ENCODE measurements at regions not wholly inside any gene's neighbourhood (a gene's known extent, or its start where the extent isn't known, plus 50 kb on each side); places are given as distances from the start of the nearest gene placed in this dataset.
"Not testable (repeated sequence)": the region's sequence is repeated elsewhere in the genome, so short reads cannot be mapped to it uniquely, and the experiment has no call there.

DNA sequence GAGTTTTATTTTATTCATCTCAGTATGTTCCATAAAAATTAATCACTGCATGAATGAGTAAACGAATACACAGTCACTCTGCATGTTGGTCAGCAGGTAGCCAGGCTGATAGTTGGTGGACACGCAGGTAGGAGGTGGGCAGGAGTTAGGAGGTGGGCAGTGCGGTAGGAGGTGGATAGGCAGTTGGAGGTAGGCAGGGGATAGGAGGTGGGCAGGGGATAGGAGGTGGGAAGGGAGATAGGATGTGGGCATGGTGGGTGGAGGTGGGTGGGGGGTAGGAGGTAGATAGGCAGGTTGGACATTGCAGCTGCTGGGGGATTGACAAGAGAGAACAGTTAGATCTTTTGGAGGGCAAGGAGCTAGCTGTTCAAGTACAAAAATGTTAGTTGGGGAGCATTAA is 322.7 kb downstream of the PTPRU start:
- DNase-seq (ENCODE audit: low spot score): no peak

DNA sequence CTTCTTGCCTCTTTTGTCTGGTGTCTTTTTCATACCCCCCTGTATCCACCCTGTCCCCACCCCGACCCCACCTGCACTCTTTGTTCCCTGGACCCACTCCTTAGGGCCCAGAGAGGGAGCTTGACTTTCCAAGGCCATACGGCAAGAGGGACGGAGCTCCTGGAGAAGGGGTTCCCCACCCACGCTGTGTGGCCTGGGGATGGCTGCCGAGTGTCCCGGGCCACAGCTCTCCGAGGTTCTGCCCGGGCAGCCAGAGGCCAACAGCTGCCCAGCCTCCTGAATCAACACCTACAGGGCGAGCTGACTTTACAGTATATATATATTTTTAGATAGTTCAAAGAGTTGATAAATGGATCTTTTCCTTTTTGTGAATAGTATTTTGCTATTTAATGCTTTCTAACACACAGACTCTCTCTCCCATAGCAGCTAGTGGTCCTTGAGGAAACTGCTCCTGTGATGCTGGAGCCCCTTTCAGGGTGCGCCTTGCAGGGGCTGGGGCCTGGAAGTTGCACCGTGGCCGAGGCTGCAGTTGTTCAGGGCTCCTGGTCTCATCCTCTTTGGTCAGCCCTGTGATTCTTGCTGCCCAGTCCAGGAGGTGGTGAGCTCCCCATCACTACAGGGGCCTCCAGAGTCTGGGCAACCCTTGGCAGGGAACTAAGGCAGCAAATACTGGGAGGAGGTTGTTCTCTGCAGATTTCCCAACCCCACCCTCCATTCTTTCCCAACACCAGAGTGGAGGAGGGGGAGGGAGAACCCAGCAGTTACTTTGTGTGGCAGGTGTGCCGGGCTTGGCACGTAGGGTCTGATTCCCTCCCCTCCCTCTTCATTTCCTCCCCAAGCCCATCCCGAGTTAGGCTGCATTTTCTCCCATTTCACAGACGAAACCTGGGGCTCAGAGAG is 321.6 kb downstream of the PTPRU start:
- no peak for DNase-seq (ENCODE audit: low spot score)

DNA sequence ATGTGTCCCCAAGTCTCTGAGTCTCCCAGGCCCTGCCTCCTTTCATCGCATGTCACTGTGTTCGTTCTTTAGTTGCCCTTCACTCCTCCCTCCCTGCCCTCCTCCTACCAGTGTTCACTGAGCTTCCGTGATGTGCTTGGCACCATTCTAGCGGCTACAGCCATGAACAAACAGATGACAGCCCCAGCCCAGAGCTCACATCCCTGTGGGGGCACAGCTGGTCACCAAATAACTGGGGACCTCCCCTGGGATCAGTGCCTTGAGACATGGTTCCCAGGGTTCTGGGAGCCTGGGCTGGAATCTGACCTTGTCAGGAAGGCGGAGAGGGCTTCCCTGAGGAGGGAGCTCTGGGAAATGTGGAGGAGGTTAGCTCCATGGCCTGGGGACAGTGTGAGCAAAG is 320.7 kb downstream of the PTPRU start:
- DNase-seq (ENCODE audit: low spot score): no peak

DNA sequence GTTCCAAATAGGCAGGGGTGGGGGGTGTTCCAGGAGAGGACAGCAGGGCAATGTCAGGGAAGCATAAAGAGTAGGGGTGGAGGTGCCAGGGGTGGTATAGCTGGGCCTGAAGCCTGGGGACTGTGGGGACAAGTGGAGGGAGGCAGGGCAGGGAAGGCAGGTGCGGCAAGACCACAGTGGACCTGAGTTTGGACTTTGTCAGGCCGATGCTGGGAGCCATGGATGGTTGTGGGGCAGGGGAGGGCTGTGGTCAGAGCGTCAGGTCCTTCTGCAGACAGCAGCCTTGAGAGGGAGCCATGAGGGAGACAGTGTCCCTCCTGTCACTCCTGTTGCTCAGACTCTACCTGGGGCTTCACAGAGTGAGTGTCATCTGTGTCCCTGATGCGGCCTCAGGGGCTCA is 320.3 kb downstream of the PTPRU start:
- no peak for DNase-seq (ENCODE audit: low spot score)

DNA sequence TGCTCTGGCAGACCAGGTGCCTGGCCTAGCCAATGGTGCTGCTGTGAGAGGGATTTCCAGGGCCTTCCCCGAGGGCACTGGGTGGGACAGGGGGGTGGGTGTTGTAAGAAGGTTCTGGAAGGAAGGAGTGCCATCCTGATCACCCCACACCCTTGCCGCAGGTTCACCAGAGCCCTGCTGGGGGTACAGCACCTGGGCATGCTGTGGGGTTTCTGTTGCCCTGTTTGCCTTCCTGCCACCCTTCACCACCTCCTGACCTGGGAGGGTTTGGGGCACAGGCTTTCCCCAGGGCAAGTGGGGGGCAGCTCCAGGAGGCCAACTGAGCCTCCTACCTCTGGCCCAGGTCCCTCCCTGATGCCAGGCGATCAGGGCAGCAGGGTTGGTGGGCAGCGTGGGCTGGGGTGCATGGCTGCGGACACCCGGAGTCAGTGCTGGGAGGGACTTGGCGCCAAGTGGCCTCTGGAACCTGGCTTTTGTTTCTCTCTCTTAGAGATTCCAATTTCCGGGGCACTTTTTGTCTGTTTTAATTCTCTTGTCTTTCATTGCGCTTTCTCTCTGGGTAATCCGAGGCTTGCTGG is 318.8 kb downstream of the PTPRU start:
- no peak for DNase-seq (ENCODE audit: low spot score)

DNA sequence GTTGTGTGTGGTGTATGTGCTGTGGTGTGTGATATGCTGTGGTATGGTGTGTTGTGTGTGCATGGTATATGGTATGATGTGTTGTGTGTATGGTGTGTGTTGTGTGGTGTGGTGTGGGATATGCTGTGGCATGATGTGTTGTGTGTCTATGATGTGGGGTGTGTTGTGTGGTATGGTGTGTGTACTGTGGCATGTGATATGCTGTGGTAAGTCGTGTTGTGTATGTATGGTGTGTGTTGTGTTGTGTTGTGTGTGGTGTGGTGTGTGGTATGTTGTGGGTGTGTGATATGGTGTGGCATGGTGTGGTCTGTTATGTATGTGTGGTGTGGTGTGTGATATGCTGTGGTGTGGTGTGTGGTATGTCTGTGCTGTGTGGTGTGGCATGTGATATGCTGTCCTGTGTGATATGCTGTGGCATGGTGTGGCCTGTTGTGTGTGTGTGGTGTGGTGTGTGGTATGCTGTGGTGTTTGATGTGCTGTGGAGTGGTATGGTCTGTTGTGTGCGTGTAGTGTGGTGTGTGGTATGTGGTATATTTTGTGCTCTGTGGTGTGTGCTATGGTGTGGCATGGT is 318.0 kb downstream of the PTPRU start:
- DNase-seq (ENCODE audit: low spot score): no peak

DNA sequence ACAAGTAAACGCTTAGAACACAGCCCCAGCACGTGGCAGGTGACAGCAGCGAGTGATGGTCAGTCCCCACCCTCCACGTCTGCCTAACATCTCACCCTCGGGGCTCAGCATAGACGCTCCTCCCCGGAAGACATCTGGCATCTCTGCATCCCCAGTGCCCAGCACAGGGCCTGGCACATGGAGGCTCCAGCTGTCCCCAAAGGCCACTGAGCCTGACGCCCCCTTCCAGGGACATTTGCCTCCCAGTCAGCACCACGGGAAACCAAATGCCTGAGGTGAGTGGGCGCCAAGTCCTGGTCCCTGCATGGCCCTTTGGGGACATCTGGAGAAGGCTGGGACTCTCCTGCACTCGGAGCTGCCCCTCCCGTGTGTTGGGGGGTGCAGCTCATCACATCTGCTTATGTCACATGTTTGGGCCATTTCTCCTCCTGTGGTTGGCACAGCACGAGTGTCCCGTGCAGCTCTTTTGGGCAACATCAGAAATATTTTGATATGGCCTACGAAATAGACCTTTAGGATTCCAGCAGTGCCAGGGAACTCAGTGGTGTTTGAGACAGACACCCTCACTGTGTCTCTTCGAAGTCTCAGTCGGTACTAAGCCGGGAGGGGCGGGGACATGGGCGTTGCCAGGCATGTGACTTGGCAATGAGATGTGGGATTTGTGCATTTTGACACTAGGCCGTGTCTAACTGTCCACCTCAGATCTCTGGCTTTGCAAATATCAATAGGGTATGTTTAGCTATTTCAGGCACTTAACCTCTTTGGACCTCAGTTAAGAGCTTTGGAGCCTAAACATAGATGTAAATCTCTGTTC is 315.0 kb downstream of the PTPRU start:
- DNase-seq (ENCODE audit: low spot score): no peak

DNA sequence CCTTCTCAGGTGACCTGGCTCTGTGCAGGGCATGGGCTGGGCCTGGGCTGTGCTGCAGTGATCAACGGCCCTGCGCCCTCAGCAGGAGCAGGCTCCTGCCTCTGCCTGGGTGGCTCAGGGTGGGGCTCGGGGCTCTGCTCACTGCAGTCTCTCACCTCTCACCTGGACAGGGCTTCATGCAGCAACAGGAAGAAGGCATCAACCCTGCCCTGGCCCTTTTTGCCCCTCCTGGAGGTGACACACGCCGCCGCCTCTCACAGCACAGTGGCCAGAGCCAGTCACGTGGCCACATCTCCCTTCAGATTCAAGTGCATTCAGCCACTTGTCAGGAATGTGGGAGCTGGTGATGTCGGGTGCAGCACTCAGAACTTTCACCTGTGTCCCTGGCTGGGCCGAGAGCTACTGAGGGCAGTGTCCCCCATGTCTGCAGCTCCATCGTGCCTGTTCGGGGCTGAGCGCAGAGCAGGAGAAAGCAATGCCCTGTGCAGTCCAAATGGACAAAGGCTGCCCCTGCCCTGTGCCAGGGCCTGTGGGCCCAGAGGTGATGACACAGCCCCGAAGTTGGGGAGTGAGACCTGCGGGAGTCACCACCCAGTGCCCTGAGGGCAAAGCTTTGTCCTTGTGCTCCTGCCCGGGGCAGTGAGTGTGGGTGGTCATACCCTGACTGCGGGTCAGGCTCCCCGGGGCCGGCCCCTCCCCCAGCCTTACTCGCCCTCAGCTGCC is 314.0 kb downstream of the PTPRU start:
- DNase-seq (ENCODE audit: low spot score): no peak

DNA sequence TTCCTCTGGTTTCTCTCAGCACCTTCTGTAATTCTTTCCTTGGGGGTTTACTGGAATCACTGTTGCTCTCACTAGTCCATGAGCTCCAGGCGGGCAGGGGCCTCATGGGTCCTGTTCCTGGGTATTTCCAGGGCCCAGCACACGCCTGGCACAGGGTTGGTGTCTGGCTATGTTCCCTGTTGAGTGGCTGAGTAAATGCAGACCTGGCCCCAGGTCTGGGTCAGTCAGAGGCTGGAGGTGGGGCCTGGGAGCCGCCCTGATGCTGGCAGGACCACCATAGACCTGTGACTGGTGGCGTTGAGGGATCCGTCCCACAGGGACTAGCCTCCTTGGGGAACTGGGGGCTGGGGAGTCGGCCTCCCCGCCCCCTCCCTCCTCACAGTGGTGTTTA is 313.4 kb downstream of the PTPRU start:
- not testable (repeated sequence) for DNase-seq (ENCODE audit: low spot score)

DNA sequence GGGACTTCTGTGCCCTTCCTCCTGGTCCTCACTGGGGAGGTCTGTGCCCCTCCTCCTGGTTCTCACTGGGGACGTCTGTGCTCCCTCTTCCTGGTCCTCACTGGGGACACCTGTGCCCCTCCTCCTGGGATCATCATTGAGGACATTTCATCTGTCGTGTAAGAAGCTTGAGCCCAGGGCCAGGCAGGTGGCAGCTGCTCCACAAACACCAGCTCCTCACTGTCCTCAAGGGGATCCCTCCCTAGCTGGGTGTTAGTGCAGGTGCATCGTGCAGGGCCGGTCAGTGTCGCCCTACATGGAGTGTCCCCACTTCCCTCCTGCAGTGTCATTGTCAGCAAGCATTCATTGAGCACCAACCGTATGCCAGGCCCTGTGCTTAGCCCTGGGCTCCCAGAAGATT is 312.7 kb downstream of the PTPRU start:
- DNase-seq (ENCODE audit: low spot score): no peak

DNA sequence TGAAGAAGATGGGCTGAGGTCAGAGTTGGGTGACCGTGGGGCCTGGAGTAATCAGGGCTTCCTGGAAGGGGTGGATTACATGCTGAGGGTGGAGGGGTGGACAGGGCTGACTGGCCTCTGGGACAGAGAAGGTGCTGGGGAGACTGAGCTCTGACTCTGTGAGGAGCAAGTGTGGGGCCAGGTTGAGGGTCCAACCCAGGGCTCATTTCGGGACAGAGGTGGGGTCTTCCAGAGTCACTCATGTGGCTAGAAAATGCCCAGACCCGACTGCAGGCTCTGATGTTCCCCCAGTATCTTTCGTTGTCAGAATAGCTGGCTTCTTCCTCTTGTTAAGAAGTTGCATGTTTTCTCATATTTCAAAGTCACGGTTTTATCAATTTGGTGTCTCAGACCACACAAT is 311.8 kb downstream of the PTPRU start:
- DNase-seq (ENCODE audit: low spot score): no peak

DNA sequence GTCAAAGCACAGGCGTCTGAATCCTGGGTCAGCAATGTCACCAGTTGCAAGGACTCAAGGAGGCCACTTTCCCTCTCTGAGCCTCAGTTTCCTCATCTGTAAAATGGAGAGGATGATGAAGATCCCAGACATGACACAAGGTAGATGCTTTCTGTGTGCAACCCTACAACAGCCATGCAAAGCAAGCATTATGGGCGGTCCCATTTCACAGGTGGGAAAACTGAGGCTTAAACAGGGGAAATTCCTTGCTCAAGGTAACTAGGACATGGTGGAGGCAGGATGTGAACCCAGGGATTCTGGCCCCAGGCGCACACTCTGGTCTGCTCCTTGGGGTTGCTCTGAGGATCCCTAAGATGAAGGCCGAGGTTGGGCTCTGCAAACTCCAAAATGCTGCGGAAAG is 311.0 kb downstream of the PTPRU start:
- no peak for DNase-seq (ENCODE audit: low spot score)

DNA sequence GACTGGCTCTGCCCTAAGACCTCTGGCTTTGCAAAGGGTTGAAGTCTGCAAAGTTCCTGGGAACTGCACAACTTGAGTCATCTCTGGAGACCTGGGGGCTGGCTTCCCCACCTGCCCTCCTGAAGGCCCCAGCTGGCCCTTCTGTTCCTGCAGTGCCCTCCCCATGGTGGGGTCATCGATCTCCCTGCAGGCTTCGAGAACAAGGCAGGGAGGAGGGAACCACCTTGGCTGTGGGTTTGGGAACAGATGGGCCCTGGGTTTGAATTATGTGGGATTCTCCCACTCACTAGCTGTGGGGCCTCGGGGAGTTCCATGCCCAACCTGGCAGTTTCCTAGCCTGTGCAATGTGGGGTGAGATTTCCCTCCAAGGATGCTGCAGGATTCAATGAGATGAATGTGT is 310.2 kb downstream of the PTPRU start:
- DNase-seq (ENCODE audit: low spot score): peak; percentile 10

DNA sequence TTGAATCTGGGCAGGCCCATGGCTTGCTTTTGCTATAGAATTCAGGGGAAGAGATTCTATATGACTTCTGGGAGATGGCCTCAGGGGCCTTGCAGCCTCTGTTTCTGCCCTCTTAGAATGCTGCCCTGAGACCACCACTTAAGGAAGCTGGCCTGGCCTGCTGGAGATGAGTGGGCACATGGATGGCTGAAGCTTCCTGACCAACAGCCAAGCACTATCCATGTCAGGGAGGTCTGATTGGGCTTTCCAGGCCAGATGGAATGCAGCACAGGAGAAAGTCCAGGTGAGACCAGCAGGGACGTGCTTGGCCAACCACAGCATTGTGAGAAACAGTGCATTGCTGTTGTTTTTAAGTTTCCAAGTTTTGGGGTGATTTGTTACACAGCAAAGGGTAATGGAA is 308.1 kb downstream of the PTPRU start:
- DNase-seq (ENCODE audit: low spot score): no peak

DNA sequence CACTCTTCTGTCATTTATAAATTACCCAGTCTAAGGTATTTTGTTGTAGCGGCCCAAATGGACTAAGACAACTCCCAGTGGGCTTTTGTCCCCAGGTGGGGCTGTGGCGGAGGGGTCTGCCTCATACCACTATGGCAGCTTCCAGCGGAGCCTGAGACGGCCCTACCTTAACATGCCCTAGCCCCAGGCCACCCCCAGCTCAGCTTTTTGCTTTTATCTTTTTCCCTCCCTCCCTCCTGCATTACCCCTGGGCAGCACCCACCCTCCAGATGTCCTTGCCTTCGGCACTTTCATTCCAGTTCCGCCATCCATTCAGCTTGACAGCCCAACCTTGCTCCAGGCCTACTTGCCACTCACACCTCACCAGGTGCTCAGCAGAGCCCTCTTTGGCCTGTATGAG is 307.3 kb downstream of the PTPRU start:
- DNase-seq (ENCODE audit: low spot score): no peak

DNA sequence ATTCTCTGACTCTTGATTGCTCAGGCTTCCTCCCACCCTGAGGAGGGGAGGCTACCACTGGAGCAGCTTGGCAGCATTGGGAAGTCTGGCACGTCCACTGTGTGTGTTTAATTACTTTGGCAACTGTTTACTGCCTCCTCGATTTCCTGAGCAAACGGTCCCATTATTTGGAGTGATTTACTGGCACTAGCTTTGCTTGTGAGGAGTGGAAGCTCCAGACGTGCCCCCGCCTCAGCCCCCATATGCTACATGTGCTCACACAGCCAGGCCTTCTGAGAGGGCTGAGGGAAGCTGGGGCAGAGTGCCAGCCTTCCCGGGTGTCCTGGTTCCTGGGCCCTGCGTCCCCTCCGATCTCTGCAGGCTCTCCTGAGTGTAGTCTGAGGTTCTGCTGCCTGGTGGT is 306.2 kb downstream of the PTPRU start:
- peak; percentile 9 for DNase-seq (ENCODE audit: low spot score)

DNA sequence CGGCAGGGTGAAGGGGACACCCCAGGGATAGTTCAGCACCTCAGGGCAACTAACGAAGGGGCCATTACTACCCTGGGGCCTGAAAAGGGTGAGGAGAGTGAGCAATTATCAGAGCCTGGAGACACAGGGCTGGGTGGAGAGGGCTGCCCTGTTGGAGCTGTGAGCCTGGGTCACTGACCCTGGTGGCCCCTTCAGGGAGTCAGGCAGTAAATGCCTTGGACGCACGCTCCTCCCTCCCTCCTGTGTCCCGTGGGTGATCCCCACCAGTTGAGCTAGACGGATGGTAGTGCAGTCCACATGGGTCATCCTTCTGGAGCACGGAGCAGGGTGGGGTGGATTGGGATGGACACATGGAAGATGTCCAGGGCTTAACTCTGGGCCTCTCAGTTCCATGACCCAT is 305.3 kb downstream of the PTPRU start:
- no peak for DNase-seq (ENCODE audit: low spot score)

DNA sequence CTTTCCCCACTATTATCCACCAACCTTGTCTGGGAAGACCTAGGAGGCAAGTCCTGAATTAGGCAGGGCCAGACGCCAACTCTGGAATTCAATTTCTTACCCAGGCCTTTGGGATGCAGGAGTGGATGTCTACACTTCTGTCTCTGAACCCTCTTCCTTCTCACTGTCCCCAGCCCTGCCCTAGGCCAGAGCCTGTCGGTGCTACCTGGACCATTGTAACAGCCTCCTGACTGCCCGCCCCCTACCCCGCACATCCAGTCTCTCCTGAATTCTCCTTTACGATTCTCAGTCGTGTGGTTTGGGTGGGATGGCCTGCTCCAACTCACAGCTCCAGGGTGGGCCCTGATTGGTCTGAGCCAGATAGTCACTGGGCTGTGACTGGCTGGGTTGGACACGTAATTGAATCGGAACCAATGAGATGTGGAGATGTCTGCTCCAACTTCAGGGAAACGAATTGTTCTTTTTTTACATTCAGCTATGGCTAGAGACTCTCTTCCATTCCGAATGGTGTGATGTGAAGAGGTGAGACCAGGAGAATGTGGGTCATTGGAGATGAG is 304.6 kb downstream of the PTPRU start:
- no peak for DNase-seq (ENCODE audit: low spot score)

DNA sequence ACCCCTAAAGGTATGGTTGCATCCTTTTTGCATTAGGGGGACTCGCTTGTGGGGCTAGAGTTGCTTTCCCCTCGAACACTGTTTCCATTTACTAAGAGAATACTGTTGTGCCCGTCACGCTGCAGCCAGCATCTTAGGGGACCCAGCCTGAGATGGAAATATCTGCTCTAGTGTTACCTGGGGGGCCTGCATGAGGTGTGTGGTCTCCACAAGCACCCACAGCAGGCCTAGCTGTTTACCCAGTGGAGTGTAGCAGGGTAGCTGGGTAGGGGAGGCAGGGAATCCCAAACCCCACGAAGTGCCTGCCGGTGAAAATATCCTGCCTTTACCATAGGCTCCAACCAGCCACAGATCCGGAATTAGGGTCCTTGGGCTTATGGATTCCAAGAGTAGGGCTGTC is 303.6 kb downstream of the PTPRU start:
- no peak for DNase-seq (ENCODE audit: low spot score)

DNA sequence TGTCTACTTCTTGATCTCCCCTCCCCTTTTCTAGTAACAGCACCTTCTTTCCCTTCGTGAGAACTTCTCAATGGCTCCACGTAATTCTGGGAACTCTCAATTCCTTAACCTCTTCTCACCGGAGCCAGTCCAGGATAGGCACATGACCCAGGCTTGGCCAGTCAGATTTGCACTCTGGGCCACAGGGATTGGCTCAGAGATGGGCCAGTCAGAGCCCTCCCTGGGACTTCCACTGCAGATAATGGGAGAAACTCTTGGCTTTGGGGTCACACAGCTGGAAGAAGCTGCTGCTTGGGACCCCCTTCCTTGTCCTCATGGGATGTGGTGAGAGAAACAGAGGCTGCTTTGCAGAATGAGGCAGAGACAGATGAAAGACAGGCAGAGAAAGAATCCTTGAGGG is 302.3 kb downstream of the PTPRU start:
- DNase-seq (ENCODE audit: low spot score): no peak

DNA sequence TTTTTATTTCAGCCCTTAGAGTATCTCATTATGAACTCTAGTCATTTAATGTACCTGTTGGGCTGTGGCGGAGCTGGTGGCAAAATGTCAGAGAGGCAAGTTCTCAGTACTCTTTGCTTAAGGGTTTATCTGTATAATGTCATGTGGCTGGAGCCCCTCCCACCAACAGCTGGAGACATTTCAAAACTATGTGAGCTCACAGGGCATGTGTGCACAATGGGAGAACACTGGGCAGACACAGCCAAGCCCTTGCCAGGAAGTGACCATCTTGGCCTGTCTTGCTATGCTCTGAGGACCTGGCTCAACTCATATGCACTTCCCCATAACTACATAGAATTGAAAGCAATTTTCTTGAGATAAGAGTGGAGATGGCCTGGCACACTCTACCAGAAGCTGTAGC is 296.4 kb downstream of the PTPRU start:
- no peak for DNase-seq (ENCODE audit: low spot score)

DNA sequence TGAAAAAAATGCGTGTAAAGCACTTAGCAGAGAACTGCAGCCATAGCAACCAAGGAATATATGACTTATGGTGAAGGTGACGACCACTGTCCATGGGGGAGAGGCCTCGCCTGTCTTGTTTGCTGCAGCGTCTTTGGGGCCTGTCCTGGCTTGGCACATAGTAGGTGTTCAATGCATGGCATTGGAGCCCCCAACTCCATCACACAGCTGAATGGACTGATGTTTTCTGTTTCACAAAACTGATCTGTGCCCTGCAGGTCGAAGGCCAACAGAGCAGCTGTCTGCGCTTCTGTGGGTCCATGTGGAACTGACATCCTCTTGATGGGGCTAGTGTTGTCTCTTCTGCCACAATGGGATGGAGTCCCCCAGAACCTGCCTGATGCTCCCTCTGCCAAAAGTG is 296.0 kb downstream of the PTPRU start:
- no peak for DNase-seq (ENCODE audit: low spot score)

All from Ammon's horn (tissue), 1 donor.